ENCODE measurements at regions not wholly inside any gene's neighbourhood (a gene's known extent, or its start where the extent isn't known, plus 50 kb on each side); places are given as distances from the start of the nearest gene placed in this dataset.

DNA sequence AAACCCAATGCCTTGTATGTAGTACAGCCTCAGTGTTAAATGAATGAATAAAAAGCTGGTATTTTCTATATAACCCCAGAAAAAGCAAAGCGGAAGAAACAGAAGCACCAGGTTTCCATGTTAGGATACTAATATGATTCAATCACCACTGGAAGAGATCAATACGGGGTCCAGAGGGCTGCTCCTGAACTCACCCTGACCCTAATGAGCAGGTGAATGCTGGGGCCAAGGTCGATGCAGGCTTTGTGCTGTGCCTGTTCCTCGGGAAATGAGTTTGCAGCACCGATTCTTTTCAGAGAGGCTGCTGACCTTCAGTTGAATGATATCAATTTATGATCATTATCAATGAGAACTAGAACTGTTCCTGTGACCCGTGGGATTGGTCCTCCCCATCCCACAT is 228.5 kb downstream of the CDCA7 start:
- ChIA-PET CTCF (no interaction called here), POLR2A (no interaction called here)
- ATAC-seq (no peak), DNase-seq (no peak)
- Mint-ChIP-seq H3K4me3 (no peak overlapping the region), H3K4me1 (ENCODE audit: low read depth) (no peaks in the 10 kb centered on the region), H3K27me3 (ENCODE audit: low read depth) (peaks cover 11% of the 10 kb centered on the region), H3K36me3 (ENCODE audit: low read depth) (no peaks in the 10 kb centered on the region), H3K9me3 (ENCODE audit: insufficient read depth) (no peaks in the 10 kb centered on the region), H3K27ac (no peak overlapping the region)

- H3K9me3 Mint-ChIP-seq (ENCODE audit: insufficient read depth): no peaks in the 10 kb centered on the region
- CTCF ChIA-PET: no interaction called here
- peaks cover 15% of the 10 kb centered on the region for H3K27me3 Mint-ChIP-seq (ENCODE audit: low read depth)
- DNase-seq: no peak
- H3K4me1 Mint-ChIP-seq (ENCODE audit: low read depth): no peaks in the 10 kb centered on the region
- H3K36me3 Mint-ChIP-seq (ENCODE audit: low read depth): no peaks in the 10 kb centered on the region
- H3K4me3 Mint-ChIP-seq: no peak overlapping the region
- H3K27ac Mint-ChIP-seq: no peak overlapping the region
- POLR2A ChIA-PET: no interaction called here
- no peak for ATAC-seq
Observed at GRCh38 chr2:173584000-173584399, 229.3 kb downstream of the CDCA7 start.

DNA sequence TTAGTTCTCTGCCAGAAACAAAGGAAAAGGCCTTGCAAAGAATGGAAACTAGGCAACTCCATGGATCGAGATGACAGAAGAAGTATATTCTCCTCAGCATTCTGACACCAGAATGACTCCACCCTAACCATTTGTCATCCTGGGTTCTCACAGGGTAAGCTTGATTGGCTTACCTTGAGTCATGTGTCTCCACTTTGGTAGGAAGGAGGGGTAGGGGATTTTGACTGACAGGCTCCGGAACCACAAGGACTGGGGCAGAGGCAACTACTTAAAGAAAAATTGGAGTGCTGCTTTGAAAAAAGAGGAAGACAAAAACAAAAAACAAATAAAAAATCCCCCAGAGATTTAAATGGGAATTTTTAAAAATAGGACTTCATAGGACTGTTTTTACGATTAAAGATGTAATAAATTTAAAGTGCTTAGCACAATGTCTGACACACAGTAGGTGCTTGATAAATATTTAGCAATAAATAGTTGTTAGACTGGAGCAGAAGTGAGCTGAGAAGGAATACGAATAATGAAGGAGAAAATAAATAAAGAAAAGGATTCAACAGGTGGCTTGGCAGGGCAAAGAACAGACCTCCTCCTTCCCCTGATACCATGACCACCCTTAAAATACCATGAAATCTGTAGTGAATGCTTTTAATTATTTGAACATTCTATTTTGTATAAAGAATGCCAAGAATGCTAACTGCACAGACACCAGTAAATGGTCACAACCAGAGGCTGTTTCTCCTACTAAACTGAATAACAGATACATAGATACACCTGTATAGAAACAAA is 230.2 kb downstream of the CDCA7 start:
- ChIA-PET CTCF (no interaction called here), POLR2A (no interaction called here)
- no peak for ATAC-seq
- no peaks in the 10 kb centered on the region for H3K9me3 Mint-ChIP-seq (ENCODE audit: insufficient read depth)
- H3K27ac Mint-ChIP-seq: no peak overlapping the region
- H3K4me3 Mint-ChIP-seq: no peak overlapping the region
- no peaks in the 10 kb centered on the region for H3K36me3 Mint-ChIP-seq (ENCODE audit: low read depth)
- H3K4me1 Mint-ChIP-seq (ENCODE audit: low read depth): no peaks in the 10 kb centered on the region
- H3K27me3 Mint-ChIP-seq (ENCODE audit: low read depth): peaks cover 19% of the 10 kb centered on the region
- no peak for DNase-seq

- Mint-ChIP-seq H3K36me3 (ENCODE audit: low read depth) (no peaks in the 10 kb centered on the region), H3K4me1 (ENCODE audit: low read depth) (no peaks in the 10 kb centered on the region), H3K27me3 (ENCODE audit: low read depth) (peaks cover 13% of the 10 kb centered on the region), H3K9me3 (ENCODE audit: insufficient read depth) (no peaks in the 10 kb centered on the region), H3K27ac (no peak overlapping the region), H3K4me3 (no peak overlapping the region)
- no peak for DNase-seq
- POLR2A ChIA-PET: no interaction called here
- CTCF ChIA-PET: no interaction called here
- ATAC-seq: no peak
Observed at GRCh38 chr2:173588931-173589369, 234.3 kb downstream of the CDCA7 start.

DNA sequence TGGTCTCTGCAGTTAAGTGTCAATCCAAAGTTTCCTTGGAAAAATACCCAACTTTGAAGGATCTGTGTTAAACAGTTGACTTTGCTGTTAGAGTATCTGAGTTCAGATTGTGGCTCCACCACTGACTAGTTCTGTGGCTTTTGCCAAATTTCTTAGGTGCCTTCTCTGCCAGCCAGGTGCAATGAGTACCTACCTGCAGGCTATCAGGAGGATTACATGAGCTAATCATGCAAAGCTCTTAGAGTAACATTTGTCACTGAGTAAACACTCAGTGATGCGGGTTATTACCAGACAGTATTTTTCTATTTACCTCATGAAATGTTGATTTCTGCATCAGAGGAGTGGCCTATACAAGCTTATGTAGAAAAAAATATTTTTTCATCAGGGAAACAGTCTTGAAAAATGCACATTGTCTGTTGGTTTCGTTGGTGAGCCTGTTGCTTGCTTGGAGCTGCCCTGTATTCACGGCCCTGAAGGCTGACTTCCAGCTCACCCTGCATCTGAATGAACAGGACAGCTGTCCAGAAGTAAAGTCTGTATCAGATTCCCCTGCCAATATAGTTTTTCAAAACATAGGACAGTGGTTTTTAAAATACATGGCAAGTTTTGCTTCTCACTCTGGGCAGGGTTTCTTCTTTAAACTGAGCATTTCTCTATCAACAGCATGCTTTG is 235.1 kb downstream of the CDCA7 start:
- no peaks in the 10 kb centered on the region for H3K4me1 Mint-ChIP-seq (ENCODE audit: low read depth)
- H3K4me3 Mint-ChIP-seq: no peak overlapping the region
- POLR2A ChIA-PET: no interaction called here
- H3K27ac Mint-ChIP-seq: no peak overlapping the region
- DNase-seq: no peak
- H3K27me3 Mint-ChIP-seq (ENCODE audit: low read depth): peaks cover 13% of the 10 kb centered on the region
- ATAC-seq: no peak
- no peaks in the 10 kb centered on the region for H3K9me3 Mint-ChIP-seq (ENCODE audit: insufficient read depth)
- CTCF ChIA-PET: no interaction called here
- H3K36me3 Mint-ChIP-seq (ENCODE audit: low read depth): no peaks in the 10 kb centered on the region

DNA sequence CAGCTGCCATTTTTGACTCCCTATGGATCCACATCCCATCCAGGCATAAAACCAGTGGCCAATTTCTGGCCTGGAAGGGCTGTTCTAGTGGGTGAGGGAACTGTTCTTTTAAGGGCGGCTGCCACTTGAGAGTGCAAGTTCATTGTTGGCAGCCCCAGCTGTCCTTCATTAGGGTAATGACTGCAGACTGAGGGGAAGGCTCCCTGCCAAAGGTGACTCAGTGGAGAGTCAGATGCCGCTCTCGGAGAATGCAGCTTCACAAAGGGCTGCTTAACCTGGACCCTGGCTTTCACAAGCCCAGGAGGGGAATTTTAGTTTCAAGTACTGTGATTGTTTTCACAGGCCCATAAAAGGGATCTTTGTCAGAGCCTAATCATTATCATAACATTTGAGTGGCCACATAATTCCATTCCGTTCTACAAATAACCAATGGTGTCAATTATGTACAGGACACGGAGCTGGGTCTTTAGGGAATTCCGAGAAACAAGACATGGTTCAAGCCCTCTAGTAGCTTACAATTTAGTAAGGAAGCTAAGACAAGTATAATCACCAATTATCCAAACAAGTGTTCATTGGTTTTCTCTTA is 235.7 kb downstream of the CDCA7 start:
- no peaks in the 10 kb centered on the region for H3K9me3 Mint-ChIP-seq (ENCODE audit: insufficient read depth)
- H3K36me3 Mint-ChIP-seq (ENCODE audit: low read depth): no peaks in the 10 kb centered on the region
- DNase-seq: no peak
- CTCF ChIA-PET: no interaction called here
- H3K4me1 Mint-ChIP-seq (ENCODE audit: low read depth): no peaks in the 10 kb centered on the region
- peaks cover 13% of the 10 kb centered on the region for H3K27me3 Mint-ChIP-seq (ENCODE audit: low read depth)
- POLR2A ChIA-PET: no interaction called here
- H3K4me3 Mint-ChIP-seq: no peak overlapping the region
- no peak for ATAC-seq
- no peak overlapping the region for H3K27ac Mint-ChIP-seq

DNA sequence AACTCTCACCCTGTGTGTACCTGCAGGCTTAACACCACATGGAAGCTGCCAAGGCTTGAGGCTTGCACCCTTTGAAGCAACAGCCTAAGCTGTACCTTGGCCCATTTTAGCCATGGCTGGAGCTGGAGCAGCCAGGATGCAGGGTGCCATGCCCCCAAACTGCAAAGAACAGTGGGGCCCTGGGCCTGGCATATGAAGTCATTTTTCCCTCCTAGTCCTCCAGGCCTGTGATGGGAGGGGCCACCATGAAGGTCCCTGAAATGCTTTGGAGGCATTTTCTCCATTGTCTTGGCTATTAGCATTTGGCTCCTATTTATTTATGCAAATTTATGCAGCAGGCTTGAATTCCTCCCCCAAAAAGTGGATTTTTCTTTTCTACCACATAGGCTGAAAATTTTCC is 238.4 kb downstream of the CDCA7 start:
- Mint-ChIP-seq H3K9me3 (ENCODE audit: insufficient read depth) (no peaks in the 10 kb centered on the region), H3K4me1 (ENCODE audit: low read depth) (no peaks in the 10 kb centered on the region), H3K36me3 (ENCODE audit: low read depth) (no peaks in the 10 kb centered on the region), H3K4me3 (no peak overlapping the region), H3K27ac (no peak overlapping the region), H3K27me3 (ENCODE audit: low read depth) (peaks cover 14% of the 10 kb centered on the region)
- POLR2A ChIA-PET: no interaction called here
- CTCF ChIA-PET: no interaction called here
- no peak for DNase-seq
- no peak for ATAC-seq

DNA sequence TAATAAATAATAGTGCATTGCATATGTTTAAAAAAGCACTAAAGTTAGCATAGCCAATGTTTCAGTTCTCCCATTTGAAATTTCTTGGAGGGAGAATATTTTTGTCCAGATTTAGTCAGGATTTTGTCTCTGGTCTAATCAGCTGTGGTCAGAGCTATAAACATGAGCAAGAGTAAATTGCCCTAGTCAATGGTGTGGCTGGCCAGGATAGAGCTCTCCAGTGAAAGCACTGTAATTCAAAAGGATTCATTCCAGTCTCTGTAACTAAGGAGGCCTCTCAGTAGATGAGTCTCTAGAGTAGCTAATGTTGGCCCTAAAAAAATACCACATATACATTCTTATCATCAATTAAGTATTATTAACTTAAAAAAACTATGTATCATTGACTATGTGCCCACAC is 241.6 kb downstream of the CDCA7 start:
- H3K4me3 Mint-ChIP-seq: no peak overlapping the region
- DNase-seq: no peak
- no peak overlapping the region for H3K27ac Mint-ChIP-seq
- no peaks in the 10 kb centered on the region for H3K36me3 Mint-ChIP-seq (ENCODE audit: low read depth)
- no peaks in the 10 kb centered on the region for H3K9me3 Mint-ChIP-seq (ENCODE audit: insufficient read depth)
- CTCF ChIA-PET: no interaction called here
- POLR2A ChIA-PET: no interaction called here
- peaks cover 6% of the 10 kb centered on the region for H3K27me3 Mint-ChIP-seq (ENCODE audit: low read depth)
- no peak for ATAC-seq
- no peaks in the 10 kb centered on the region for H3K4me1 Mint-ChIP-seq (ENCODE audit: low read depth)

GRCh38 chr2:173598525-173598924 is 243.9 kb downstream of the CDCA7 start:
- Mint-ChIP-seq H3K4me1 (ENCODE audit: low read depth) (no peaks in the 10 kb centered on the region), H3K27ac (no peak overlapping the region), H3K4me3 (no peak overlapping the region), H3K9me3 (ENCODE audit: insufficient read depth) (no peaks in the 10 kb centered on the region), H3K36me3 (ENCODE audit: low read depth) (no peaks in the 10 kb centered on the region), H3K27me3 (ENCODE audit: low read depth) (peaks cover 6% of the 10 kb centered on the region)
- POLR2A ChIA-PET: no interaction called here
- ATAC-seq (no peak), DNase-seq (no peak)
- CTCF ChIA-PET: no interaction called here

DNA sequence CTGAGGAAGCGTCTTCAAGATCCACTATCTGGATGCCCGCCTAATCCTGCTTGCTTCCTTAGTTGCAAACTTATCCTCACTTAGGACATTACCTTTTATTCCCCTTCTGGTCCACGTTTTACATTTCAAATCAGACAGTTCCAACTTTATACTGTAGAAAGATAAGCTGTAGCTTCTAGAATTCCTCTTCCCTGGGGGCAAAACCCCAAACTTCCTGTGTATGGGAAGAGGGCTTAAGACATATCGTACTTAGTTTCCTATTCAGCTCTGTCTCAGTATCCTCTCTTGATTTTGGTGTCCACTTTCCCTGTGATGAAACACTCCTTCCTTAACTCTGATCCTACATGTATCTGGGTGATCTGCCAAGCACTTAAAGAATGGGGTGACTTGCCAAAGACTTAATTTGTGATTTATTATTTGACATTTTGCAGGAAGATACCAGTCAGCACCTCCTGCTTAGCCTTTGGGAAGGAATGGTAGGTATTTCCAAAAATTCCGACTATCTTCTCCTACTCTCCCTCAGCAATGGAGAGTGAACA is 245.2 kb downstream of the CDCA7 start:
- ChIA-PET CTCF (no interaction called here), POLR2A (no interaction called here)
- Mint-ChIP-seq H3K9me3 (ENCODE audit: insufficient read depth) (no peaks in the 10 kb centered on the region), H3K27me3 (ENCODE audit: low read depth) (peaks cover 6% of the 10 kb centered on the region), H3K4me1 (ENCODE audit: low read depth) (no peaks in the 10 kb centered on the region), H3K27ac (no peak overlapping the region), H3K4me3 (no peak overlapping the region), H3K36me3 (ENCODE audit: low read depth) (no peaks in the 10 kb centered on the region)
- ATAC-seq (no peak), DNase-seq (no peak)

GRCh38 chr2:173602153-173602795 is 247.6 kb downstream of the CDCA7 start:
- H3K4me3 Mint-ChIP-seq: no peak overlapping the region
- CTCF ChIA-PET: no interaction called here
- H3K27ac Mint-ChIP-seq: no peak overlapping the region
- DNase-seq: no peak
- no peak for ATAC-seq
- peaks cover 4% of the 10 kb centered on the region for H3K27me3 Mint-ChIP-seq (ENCODE audit: low read depth)
- H3K4me1 Mint-ChIP-seq (ENCODE audit: low read depth): no peaks in the 10 kb centered on the region
- no peaks in the 10 kb centered on the region for H3K36me3 Mint-ChIP-seq (ENCODE audit: low read depth)
- POLR2A ChIA-PET: no interaction called here
- H3K9me3 Mint-ChIP-seq (ENCODE audit: insufficient read depth): no peaks in the 10 kb centered on the region

GRCh38 chr2:173605994-173606393 is 251.3 kb downstream of the CDCA7 start:
- CTCF ChIA-PET: no interaction called here
- POLR2A ChIA-PET: no interaction called here
- ATAC-seq: no peak
- Mint-ChIP-seq H3K4me3 (no peak overlapping the region), H3K27ac (no peak overlapping the region), H3K9me3 (ENCODE audit: insufficient read depth) (no peaks in the 10 kb centered on the region), H3K27me3 (ENCODE audit: low read depth) (peaks cover 10% of the 10 kb centered on the region), H3K4me1 (ENCODE audit: low read depth) (no peaks in the 10 kb centered on the region), H3K36me3 (ENCODE audit: low read depth) (no peaks in the 10 kb centered on the region)
- DNase-seq: no peak
